DND-41 (cell line): ENCODE measurements at regions not wholly inside any gene's neighbourhood (a gene's known extent, or its start where the extent isn't known, plus 50 kb on each side); places are given as distances from the start of the nearest gene placed in this dataset.

Experiments used
- CTCF ChIP-seq: IDR thresholded peaks from 2 replicates; pipeline ENCODE4 v1.5.1; 2012; ENCODE audit warnings: borderline replicate concordance, low read length, moderate library complexity, mild to moderate bottlenecking; ENCODE audit not compliant: poor library complexity, severe bottlenecking; ENCODE audit errors: extremely low read depth
- EZH2 ChIP-seq: IDR thresholded peaks from 3 replicates; pipeline ENCODE4 v1.6.1; 2012; ENCODE audit warnings: borderline replicate concordance, low read depth, mild to moderate bottlenecking, moderate library complexity, low read length, inconsistent platforms; ENCODE audit not compliant: severe bottlenecking

DNA sequence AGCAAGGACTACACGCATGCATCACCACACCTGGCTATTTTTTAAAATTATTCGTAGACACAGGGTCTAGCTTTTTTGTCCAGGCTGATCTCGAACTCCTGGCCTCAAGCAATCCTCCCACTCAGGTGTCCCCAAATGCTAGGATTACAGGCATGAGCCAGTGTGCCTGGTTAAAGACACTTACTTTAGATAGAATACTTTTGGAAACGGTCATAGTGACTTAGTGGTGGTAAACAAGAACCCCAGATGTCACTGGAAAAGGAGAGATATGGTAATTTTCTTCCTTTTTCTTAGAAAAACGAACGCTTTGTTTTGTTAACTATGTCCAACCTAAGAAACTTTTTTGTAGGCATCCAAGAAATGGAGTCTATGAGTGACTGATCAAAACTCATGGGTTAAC is 137.3 kb downstream of the TFAP2B start:
- TF ChIP-seq CTCF (no peak), EZH2 (no peak)
